Kidney epithelial cell (primary cell): ENCODE measurements at regions not wholly inside any gene's neighbourhood (a gene's known extent, or its start where the extent isn't known, plus 50 kb on each side); places are given as distances from the start of the nearest gene placed in this dataset.

ENCODE experiments used
- DNase-seq: peaks from one replicate; pipeline ENCODE4 v3.0.0-alpha.2; 2010; ENCODE audit warnings: low read depth
- H3K27me3 ChIP-seq: 2 replicates; pipeline ENCODE4 v1.6.0; 2011; ENCODE audit warnings: low read length; ENCODE audit not compliant: control insufficient read depth, insufficient read depth
- H3K36me3 ChIP-seq: 2 replicates; pipeline ENCODE4 v1.5.1; 2011; ENCODE audit warnings: low read length; ENCODE audit not compliant: control insufficient read depth, insufficient read depth
- H3K4me3 ChIP-seq: 2 replicates; pipeline ENCODE4 v1.5.1; 2011; ENCODE audit warnings: low read depth, mild to moderate bottlenecking, control low read depth, low read length
- TF ChIP-seq, protein P1 (sequence below): IDR thresholded peaks from 2 replicates; pipeline ENCODE4 v1.5.1; 2011; ENCODE audit warnings: mild to moderate bottlenecking, moderate library complexity, low read length, control low read depth, inconsistent platforms; ENCODE audit not compliant: insufficient read depth, poor library complexity, severe bottlenecking

GRCh38 chr2:203804070-203804469 is 63.5 kb upstream of the CTLA4 start:
- DNase-seq, result peak; percentile 84
- Histone ChIP-seq H3K27me3 (no peaks in the 10 kb centered on the region), H3K4me3 (no peak overlapping the region), H3K36me3 (no peaks in the 10 kb centered on the region)
- TF ChIP-seq, protein P1, sequence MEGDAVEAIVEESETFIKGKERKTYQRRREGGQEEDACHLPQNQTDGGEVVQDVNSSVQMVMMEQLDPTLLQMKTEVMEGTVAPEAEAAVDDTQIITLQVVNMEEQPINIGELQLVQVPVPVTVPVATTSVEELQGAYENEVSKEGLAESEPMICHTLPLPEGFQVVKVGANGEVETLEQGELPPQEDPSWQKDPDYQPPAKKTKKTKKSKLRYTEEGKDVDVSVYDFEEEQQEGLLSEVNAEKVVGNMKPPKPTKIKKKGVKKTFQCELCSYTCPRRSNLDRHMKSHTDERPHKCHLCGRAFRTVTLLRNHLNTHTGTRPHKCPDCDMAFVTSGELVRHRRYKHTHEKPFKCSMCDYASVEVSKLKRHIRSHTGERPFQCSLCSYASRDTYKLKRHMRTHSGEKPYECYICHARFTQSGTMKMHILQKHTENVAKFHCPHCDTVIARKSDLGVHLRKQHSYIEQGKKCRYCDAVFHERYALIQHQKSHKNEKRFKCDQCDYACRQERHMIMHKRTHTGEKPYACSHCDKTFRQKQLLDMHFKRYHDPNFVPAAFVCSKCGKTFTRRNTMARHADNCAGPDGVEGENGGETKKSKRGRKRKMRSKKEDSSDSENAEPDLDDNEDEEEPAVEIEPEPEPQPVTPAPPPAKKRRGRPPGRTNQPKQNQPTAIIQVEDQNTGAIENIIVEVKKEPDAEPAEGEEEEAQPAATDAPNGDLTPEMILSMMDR, result no peak

- Histone ChIP-seq H3K4me3 (no peak overlapping the region), H3K36me3 (no peaks in the 10 kb centered on the region), H3K27me3 (no peaks in the 10 kb centered on the region)
- TF ChIP-seq, protein P1, result no peak
- DNase-seq, result no peak
These were observed 62.6 kb upstream of the CTLA4 start for GRCh38 chr2:203804764-203805485.

DNA sequence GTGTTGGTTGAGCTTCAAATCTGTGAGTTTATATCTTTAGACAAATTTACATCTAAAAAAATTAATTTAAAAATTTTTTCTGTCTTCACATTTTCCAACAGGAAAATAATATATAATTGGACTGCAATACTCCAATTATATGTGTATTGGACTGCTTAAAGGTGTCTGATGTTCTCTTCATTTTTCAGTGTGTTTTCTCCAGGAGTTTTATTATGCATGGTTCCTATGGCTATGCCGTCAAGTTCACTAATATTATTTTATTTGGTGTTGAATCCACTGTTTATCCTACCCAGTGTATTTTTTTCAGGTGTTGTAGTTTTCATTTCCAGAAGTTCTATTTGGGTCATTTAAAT is 62.1 kb upstream of the CTLA4 start:
- no peaks in the 10 kb centered on the region for H3K36me3 ChIP-seq
- H3K27me3 ChIP-seq, result no peaks in the 10 kb centered on the region
- no peak overlapping the region for H3K4me3 ChIP-seq
- TF ChIP-seq, protein P1, result no peak
- DNase-seq, result no peak

- Histone ChIP-seq H3K36me3 (no peaks in the 10 kb centered on the region), H3K27me3 (no peaks in the 10 kb centered on the region), H3K4me3 (no peak overlapping the region)
- DNase-seq, result no peak
- TF ChIP-seq, protein P1, result no peak
These were observed 60.8 kb upstream of the CTLA4 start for GRCh38 chr2:203806761-203807160.

DNA sequence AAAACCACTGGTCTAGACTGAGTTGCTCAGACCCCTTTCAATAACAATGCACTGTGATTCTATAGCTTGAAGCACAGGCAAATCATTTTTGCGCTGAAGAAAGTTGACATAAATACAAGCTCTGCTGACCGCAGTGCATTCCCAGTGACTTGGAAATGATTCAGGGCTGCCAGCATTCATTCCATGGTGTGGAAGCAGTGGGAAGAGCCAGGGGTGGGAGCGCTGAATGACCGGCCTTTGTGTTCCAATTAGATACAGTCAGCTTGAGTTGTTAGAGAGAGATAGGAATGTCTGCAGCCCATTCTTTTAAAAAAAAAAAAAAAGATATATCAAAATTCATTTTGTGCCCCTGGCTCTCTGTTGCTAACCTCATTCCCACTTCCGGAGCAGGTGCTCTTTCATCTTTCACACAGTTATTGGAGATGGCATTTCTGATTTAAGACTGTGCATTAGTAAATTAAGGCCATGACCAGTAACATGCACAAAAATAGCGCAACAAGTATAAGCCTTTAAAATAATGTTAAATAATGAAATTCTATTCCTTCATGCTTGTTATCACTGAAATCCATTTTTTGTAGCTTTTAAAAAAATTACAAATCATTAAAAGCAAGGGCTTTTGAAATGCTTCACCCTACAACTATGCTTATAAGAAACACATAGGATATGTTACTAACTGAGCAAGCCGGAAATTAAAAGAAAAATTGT is 59.4 kb upstream of the CTLA4 start:
- DNase-seq, result peak; percentile 57
- TF ChIP-seq, protein P1, result no peak
- Histone ChIP-seq H3K27me3 (no peaks in the 10 kb centered on the region), H3K36me3 (no peaks in the 10 kb centered on the region), H3K4me3 (no peak overlapping the region)
